Lung microvascular endothelial cell (primary cell): ENCODE measurements at regions not wholly inside any gene's neighbourhood (a gene's known extent, or its start where the extent isn't known, plus 50 kb on each side); places are given as distances from the start of the nearest gene placed in this dataset.
"Not testable (repeated sequence)": the region's sequence is repeated elsewhere in the genome, so short reads cannot be mapped to it uniquely, and the experiment has no call there.

Experiments
- DNase-seq, 2 donors: peaks; one replicate each; pipeline versions ENCODE4 v3.0.0 to v3.0.0-alpha.2; 2010; ENCODE audit warnings: low read depth in 2 of 2

- DNase-seq = no peak
Measured at GRCh38 chr14:86802726-86803125, 1190.3 kb downstream of the GALC start.

GRCh38 chr14:86799244-86799647 lies 1193.7 kb downstream of the GALC start:
- no peak for DNase-seq

DNA sequence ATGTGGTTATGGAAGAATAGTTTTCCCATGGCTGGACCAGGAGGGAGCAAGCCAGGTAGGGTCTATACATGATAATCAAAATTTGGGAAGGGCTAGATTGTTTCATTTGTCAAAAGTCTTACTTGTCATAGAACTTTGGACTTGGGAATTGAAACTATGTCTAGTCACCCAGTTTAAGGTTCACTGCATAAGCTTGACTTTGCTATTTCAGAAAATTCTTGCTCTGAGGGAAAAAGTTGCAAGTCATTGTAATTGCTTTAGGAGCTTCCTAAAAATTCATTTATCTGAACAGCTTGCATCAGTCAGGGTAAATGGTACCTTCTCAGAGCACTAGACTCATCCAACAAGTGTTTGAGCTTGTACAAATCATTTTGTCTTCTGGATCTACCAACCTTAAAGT lies 1194.7 kb downstream of the GALC start:
- no peak for DNase-seq

- no peak for DNase-seq
Measured at GRCh38 chr14:86797075-86797351, 1196.0 kb downstream of the GALC start.

DNA sequence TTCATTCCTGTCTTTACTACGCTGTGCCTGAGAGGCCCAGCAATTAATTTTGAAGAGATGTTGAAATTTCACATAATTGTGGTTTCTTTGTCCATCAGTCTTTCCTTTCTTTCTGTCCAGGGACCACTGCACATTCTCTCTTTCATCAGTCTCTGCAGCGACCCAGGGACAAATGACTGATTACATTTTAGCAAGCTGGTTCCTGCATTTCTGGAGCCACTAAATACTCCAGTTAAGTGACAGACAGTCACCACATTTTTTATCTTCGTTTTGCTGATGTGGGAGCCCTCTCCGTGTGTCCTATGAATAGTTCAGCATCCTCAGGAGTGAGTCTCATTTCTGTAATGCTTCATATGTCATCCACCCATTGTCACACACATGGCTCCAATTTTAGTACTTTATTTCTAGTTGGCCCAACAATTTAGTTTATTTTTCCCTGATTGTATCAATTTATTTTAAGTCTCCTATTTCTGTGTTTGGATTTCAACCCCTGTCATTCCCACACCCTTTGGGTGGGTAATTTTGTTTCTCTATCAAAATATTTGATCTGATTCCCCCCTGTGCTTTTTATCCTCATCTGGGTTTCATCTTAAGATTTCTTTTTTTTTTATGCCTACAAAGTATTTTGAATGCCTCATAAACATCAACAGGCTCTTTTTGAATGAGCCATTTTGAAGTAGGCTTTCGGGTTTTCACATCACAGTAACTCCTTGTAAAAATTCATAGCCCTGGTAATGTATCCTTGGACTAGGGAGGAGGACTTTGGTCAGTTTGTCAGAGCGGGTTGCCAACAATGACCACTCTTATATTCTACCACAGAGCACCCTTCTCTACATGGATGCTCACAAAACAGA lies 1196.5 kb downstream of the GALC start:
- DNase-seq = no peak

GRCh38 chr14:86794689-86795088 lies 1198.3 kb downstream of the GALC start:
- no peak for DNase-seq

DNA sequence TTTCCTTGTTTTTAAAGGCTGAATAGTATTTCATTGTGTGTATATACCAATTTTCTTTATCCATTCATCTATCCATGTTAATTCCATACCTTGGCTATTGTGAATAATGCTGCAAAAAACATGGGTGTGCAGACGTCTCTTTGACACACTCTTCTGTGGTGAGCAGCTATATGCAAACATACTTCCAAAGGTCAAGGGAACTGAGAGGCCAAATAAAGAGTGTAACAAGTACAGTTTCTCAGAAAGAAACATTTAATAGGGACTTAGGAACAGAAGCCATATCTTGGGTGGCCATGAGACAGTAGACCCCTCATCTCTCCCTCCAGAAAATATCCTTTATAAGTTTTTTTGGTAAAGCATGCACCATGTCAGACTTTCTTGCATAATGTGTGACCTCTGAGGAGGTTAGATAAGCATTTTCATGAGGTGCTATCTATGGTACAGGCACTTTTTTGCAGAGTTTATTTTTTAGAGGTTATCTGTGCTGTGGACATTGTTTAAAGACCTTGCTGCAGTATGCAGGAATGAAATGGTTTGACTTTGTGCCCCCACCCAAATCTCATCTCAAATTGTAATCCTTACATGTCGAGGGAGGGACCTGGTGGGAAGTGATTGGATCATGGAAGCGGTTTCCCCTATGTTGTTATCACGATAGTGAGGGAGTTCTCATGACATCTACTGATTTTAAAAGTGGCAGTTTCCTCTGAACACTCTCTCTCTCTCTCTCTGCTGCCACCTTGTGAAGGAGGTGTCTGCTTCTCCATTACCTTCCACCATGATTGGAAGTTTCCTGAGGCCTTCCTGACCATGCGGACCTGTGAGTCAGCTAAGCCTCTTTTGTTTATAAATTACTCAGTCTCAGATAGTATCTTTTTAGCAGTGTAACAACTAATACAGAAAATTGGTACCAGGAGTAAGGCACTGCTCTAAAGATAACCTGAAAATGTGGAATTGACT lies 1202.3 kb downstream of the GALC start:
- no peak for DNase-seq

DNA sequence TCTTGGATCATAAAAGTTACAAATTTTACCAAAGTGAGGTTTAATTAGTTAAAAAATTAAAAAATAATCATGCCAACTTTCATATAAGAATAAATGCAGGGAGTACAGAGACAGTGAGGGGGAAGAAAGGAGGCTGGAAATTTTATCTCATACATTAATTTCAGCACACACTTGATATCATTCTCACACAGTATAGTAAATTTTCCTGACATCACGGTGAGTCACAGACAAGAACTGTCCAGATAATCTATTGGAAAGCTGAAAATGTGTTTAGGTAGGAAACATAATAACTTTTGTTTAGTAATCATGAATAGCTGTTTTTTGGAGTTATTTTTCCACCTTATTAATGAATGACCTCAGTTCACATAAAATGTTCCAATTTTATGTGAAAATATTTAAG lies 1204.8 kb downstream of the GALC start:
- DNase-seq = no peak

DNA sequence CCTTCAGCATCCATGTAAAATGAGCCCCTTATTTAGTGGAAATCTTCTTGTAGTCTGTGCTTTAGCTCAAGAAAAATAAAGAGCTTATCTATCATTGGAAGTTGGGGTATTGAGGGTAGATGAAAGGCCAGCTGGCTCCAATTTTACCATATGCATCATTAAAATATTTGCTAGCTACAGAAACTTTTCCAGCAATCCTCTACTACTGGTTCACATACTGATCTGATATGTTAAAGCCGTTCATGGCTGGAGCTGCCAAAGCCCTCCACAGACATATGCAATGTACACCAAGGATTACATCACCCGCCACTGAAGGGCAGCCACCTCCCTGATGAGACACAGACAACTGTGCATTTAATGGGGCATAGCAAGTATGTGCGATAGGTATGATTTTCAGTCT lies 1205.3 kb downstream of the GALC start:
- no peak for DNase-seq

DNA sequence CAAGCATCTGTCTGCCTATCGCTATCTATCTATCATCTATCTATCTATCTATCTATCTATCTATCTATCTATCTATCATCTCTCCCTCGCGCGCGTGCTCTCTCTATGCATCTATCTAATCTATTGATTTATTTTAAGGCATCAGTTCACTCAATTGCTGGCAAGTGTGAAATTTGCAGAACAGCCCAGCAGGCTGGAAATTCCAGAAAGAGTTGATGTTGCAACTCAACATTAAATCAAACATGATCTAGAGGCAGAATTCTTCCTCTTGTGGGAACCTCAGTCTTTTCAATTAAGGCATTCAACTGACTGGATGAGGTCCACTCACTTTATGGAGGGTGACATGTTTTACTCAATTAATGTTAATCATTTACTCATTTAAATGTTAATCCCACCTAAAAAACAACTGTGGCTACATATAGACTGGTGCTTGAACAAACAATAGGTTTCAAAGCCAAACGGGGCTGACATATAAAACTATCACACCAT lies 1210.8 kb downstream of the GALC start:
- no peak for DNase-seq

DNA sequence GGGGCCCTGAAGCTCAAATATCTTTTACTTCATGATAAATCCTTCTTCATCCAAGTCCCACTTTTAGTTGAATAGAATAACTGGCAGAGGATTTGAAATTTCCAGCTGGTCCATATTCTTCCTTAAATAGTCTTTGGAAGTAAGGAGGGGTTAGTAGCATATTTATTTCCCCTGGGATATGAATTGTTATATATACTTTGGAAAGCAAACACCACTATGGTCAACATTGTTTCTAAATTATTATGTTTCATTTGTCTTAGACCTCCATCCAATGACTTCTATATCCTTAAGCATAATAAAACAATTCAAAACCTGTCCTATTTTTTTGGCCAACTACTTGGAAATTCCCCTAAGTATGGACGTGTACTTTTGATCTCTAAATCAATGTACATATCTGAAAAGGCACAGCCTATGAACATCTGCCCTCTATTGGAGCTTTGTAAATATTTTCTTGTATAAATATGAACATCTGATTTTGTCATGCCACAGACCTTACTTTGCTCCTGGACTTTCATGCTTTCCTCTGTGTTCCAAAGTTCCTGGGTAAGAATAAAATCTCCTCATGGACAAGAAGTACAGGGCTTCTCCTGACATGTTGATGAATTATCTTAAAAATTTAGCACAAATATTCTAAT lies 1212.0 kb downstream of the GALC start:
- no peak for DNase-seq

GRCh38 chr14:86780461-86780860 lies 1212.5 kb downstream of the GALC start:
- DNase-seq = no peak

DNA sequence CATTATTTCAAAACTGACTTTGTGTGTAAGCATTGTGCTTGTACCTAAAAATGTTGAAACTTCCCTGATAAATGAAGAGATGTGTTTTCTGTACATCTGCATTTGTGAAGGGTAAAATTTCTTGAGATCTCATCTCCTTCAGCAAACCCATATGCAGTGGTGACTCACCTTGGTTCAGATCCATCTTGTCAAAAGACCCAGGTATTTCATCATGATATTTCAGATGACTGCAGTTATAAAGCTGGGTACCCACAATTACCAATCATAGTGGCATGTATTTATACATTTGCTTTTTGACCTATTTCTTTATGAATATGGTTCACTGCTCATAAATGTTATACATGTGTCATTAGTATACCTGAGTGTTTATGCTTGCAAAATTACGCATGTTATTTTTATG lies 1213.6 kb downstream of the GALC start:
- no peak for DNase-seq

GRCh38 chr14:86777963-86778602 lies 1214.9 kb downstream of the GALC start:
- DNase-seq = peak in 1 of 2 donors; percentile 11

DNA sequence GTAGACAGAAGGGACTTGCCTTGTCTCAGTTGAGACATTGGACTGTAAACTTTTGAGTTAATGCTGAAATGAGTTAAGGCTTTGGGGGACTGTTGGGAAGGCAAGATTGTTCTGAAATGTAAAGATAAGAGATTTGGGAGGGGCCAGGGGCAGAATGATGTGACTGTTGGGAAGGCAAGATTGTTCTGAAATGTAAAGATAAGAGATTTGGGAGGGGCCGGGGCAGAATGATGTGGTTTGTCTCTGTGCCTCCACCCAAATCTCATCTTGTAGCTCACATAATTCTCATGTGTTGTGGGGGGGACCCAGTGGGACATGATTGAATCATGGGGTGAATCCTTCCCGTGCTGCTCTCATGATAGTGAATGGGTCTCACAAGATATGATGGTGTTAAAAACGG lies 1217.1 kb downstream of the GALC start:
- not testable (repeated sequence) for DNase-seq

DNA sequence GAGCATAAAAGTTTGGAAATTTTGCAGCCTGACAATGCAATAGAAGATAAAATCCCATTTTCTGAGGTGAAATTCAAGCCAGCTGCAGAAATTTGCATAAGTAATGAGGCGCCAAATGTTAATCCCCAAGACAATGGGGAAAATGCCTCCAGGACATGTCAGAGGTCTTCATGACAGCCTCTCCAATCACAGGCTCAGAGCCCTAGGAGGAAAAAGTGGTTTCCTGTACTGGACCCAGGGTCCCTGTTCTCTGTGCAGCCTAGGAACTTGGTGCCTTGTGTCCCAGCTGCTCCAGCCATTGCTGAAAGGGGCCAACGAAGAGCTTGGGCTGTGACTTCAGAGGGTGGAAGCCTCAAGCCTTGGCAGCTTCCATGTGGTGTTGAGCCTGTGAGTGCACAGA lies 1218.1 kb downstream of the GALC start:
- DNase-seq = no peak

- DNase-seq = no peak
Measured at GRCh38 chr14:86772075-86772474, 1220.9 kb downstream of the GALC start.

GRCh38 chr14:86770186-86770585 lies 1222.8 kb downstream of the GALC start:
- DNase-seq = no peak

DNA sequence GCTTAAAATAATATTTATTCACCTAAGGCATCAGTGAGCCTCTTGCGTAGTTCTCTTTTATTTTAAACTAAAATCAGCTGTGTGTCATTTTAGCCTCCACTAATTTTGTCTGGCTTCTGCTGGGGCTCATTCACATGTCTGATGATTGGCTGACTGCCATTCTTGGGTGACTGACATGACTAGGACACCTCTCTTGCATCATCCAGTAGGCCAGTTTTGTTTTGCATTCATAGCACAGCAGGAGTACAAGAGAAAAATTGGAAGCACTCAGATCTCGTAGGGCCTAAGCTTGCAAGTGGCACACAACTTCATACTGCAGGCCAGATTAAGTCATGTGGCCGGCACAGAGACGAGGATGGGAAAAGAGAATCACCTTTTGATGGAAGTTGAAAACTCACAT lies 1226.5 kb downstream of the GALC start:
- no peak for DNase-seq

DNA sequence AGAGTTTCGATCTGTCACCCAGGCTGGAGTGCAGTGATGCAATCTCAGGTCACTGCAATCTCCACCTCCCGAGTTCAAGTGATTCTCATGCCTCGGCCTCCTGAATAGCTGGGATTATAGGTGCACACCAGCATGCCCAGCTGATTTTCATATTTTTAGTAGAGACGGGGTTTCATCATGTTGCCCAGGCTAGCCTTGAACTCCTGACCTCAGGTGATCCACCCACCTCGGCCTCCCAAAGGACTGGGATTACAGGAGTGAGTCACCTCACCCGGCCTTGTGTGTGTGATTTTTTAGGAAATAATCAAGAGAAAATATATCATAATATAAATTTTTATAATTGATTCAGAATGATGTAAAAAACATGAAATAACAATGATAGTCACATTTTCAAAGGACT lies 1231.4 kb downstream of the GALC start:
- no peak for DNase-seq

GRCh38 chr14:86756521-86757190 lies 1226.7 kb downstream of the FLRT2 start:
- no peak for DNase-seq
